Calu3 (cell line): ENCODE measurements at regions not wholly inside any gene's neighbourhood (a gene's known extent, or its start where the extent isn't known, plus 50 kb on each side); places are given as distances from the start of the nearest gene placed in this dataset.

Source experiments
- BruUV-seq: library from RNA; stranded (reverse); fragments of 400-500 nt; replicated peaks from 2 replicates; lab custom pipeline; 2021; lab: Mats Ljungman, UMichigan
- CTCF ChIA-PET: fragments of 300-600 bp; sonication (Branson Sonifier 250); formaldehyde crosslinking; loops from one replicate; lab custom pipeline; 2022; ENCODE audit warnings: antibody characterized with exemption; lab: Charles Lee
- DNase-seq: peaks from one replicate; pipeline ENCODE4 v3.0.0; 2022
- H3K27ac Mint-ChIP-seq: one replicate; pipeline ENCODE4 v1.8.0; 2022; ENCODE audit warnings: mixed read lengths; ENCODE audit not compliant: unreplicated experiment
- H3K27me3 Mint-ChIP-seq: one replicate; pipeline ENCODE4 v1.8.0; 2022; ENCODE audit warnings: mixed read lengths; ENCODE audit not compliant: unreplicated experiment
- H3K36me3 Mint-ChIP-seq: one replicate; pipeline ENCODE4 v1.8.0; 2022; ENCODE audit warnings: mild to moderate bottlenecking, moderate library complexity, mixed read lengths; ENCODE audit not compliant: insufficient read depth, unreplicated experiment
- H3K4me1 Mint-ChIP-seq: one replicate; pipeline ENCODE4 v1.8.0; 2022; ENCODE audit warnings: mild to moderate bottlenecking, low read depth, mixed read lengths; ENCODE audit not compliant: unreplicated experiment
- H3K4me3 Mint-ChIP-seq: one replicate; pipeline ENCODE4 v1.8.0; 2022; ENCODE audit warnings: mild to moderate bottlenecking, low read depth, moderate library complexity, mixed read lengths; ENCODE audit not compliant: unreplicated experiment
- H3K9me3 Mint-ChIP-seq: one replicate; pipeline ENCODE4 v1.8.0; 2022; ENCODE audit warnings: low read depth, mixed read lengths; ENCODE audit not compliant: unreplicated experiment
- CTCF ChIP-seq: fragments of 200-600 bp; IDR thresholded peaks from one replicate; pipeline ENCODE4 v1.8.0; 2022; ENCODE audit warnings: antibody characterized with exemption; ENCODE audit not compliant: unreplicated experiment
- intact Hi-C: fragments of 100-400 bp; cut with micrococcal nuclease; formaldehyde crosslinking; loops from one replicate; pipeline ENCODE4 v1.10.0; 2022; ENCODE audit not compliant: unreplicated experiment

- DNase-seq, result no peak
These were observed 446.8 kb downstream of the ANKRD50 start for GRCh38 chr4:124265701-124266100.

GRCh38 chr4:124266721-124267120, 445.8 kb downstream of the ANKRD50 start:
- intact Hi-C loops, result no loop called here
- H3K9me3 Mint-ChIP-seq, result no peaks in the 10 kb centered on the region
- CTCF ChIA-PET, result no interaction called here

More at GRCh38 chr4:124265701-124266100, 446.8 kb downstream of the ANKRD50 start:
- no peak overlapping the region for H3K27ac Mint-ChIP-seq
- H3K9me3 Mint-ChIP-seq, result no peaks in the 10 kb centered on the region
- H3K36me3 Mint-ChIP-seq, result no peaks in the 10 kb centered on the region
- BruUV-seq, result no TSS peak
- intact Hi-C loops, result loop anchor here (2.0 kb wide), 1 partner anchor 55 kb away; no protein-coding TSS in a partner anchor
- TF ChIP-seq CTCF, result no peak
- CTCF ChIA-PET, result no interaction called here
- H3K4me1 Mint-ChIP-seq, result peaks cover 10% of the 10 kb centered on the region
- H3K4me3 Mint-ChIP-seq, result no peak overlapping the region
- no peaks in the 10 kb centered on the region for H3K27me3 Mint-ChIP-seq

GRCh38 chr4:124276461-124276860, 436.1 kb downstream of the ANKRD50 start:
- H3K4me3 Mint-ChIP-seq, result no peak overlapping the region

More at GRCh38 chr4:124266721-124267120, 445.8 kb downstream of the ANKRD50 start:
- Mint-ChIP-seq H3K27me3 (no peaks in the 10 kb centered on the region), H3K27ac (no peak overlapping the region), H3K4me1 (peaks cover 10% of the 10 kb centered on the region), H3K4me3 (no peak overlapping the region), H3K36me3 (no peaks in the 10 kb centered on the region)
- no peak for TF ChIP-seq CTCF
- no TSS peak for BruUV-seq
- no peak for DNase-seq

GRCh38 chr4:124277691-124278090, 434.8 kb downstream of the ANKRD50 start:
- H3K4me3 Mint-ChIP-seq, result no peak overlapping the region
- no peaks in the 10 kb centered on the region for H3K36me3 Mint-ChIP-seq
- no peaks in the 10 kb centered on the region for H3K27me3 Mint-ChIP-seq
- no peak overlapping the region for H3K27ac Mint-ChIP-seq
- peaks cover 45% of the 10 kb centered on the region for H3K4me1 Mint-ChIP-seq
- no TSS peak for BruUV-seq
- TF ChIP-seq CTCF, result no peak
- intact Hi-C loops, result loop anchor here (2.0 kb wide), 1 partner anchor 37 kb away; no protein-coding TSS in a partner anchor
- CTCF ChIA-PET, result no interaction called here
- peaks cover 4% of the 10 kb centered on the region for H3K9me3 Mint-ChIP-seq
- no peak for DNase-seq

More at GRCh38 chr4:124276461-124276860, 436.1 kb downstream of the ANKRD50 start:
- no TSS peak for BruUV-seq
- no peaks in the 10 kb centered on the region for H3K27me3 Mint-ChIP-seq
- TF ChIP-seq CTCF, result no peak
- peaks cover 43% of the 10 kb centered on the region for H3K4me1 Mint-ChIP-seq
- H3K36me3 Mint-ChIP-seq, result no peaks in the 10 kb centered on the region
- DNase-seq, result no peak
- intact Hi-C loops, result no loop called here
- peaks cover 7% of the 10 kb centered on the region for H3K9me3 Mint-ChIP-seq
- H3K27ac Mint-ChIP-seq, result no peak overlapping the region
- CTCF ChIA-PET, result no interaction called here
